ENCODE measurements at regions not wholly inside any gene's neighbourhood (a gene's known extent, or its start where the extent isn't known, plus 50 kb on each side); places are given as distances from the start of the nearest gene placed in this dataset.

- no peak for DNase-seq
- no peak for FAIRE-seq
- no peak overlapping the region for H3K9ac ChIP-seq (ENCODE audit: low read length in 3 of 3)
- no peak overlapping the region for H3K4me3 ChIP-seq (ENCODE audit: low read length in 3 of 3)
- intact Hi-C loops (cut with DNase I): no loop called here
- H3K36me3 ChIP-seq (ENCODE audit: control insufficient read depth in 2 of 3, insufficient read depth in 3 of 3, low read length in 3 of 3): no peaks in the 10 kb centered on the region
- no peak overlapping the region for H3K27ac ChIP-seq (ENCODE audit: low read depth in 2 of 2, low read length in 2 of 2)
- H3K9me3 ChIP-seq (ENCODE audit: control insufficient read depth in 2 of 3, insufficient read depth in 1 of 3, low read length in 3 of 3): no peaks in the 10 kb centered on the region
- TF ChIP-seq, protein P1, sequence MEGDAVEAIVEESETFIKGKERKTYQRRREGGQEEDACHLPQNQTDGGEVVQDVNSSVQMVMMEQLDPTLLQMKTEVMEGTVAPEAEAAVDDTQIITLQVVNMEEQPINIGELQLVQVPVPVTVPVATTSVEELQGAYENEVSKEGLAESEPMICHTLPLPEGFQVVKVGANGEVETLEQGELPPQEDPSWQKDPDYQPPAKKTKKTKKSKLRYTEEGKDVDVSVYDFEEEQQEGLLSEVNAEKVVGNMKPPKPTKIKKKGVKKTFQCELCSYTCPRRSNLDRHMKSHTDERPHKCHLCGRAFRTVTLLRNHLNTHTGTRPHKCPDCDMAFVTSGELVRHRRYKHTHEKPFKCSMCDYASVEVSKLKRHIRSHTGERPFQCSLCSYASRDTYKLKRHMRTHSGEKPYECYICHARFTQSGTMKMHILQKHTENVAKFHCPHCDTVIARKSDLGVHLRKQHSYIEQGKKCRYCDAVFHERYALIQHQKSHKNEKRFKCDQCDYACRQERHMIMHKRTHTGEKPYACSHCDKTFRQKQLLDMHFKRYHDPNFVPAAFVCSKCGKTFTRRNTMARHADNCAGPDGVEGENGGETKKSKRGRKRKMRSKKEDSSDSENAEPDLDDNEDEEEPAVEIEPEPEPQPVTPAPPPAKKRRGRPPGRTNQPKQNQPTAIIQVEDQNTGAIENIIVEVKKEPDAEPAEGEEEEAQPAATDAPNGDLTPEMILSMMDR (IDR thresholded peaks at IDR 0.05; ENCODE audit: borderline replicate concordance, extremely low read depth, insufficient read depth): no peak
- H3K27me3 ChIP-seq (ENCODE audit: control insufficient read depth, insufficient read depth, low read length): no peaks in the 10 kb centered on the region
- H3K4me1 ChIP-seq (ENCODE audit: control insufficient read depth in 2 of 3, insufficient read depth in 2 of 3, low read depth in 1 of 3, low read length in 3 of 3): no peaks in the 10 kb centered on the region
Observed at GRCh38 chr5:35545190-35545589, 72.5 kb upstream of the SPEF2 start.

GRCh38 chr5:35543408-35543807 lies 74.3 kb upstream of the SPEF2 start:
- TF ChIP-seq, protein P1 (IDR thresholded peaks at IDR 0.05; ENCODE audit: borderline replicate concordance, extremely low read depth, insufficient read depth): no peak
- H3K9me3 ChIP-seq (ENCODE audit: control insufficient read depth in 2 of 3, insufficient read depth in 1 of 3, low read length in 3 of 3): no peaks in the 10 kb centered on the region
- no peak for FAIRE-seq
- no peak overlapping the region for H3K27ac ChIP-seq (ENCODE audit: low read depth in 2 of 2, low read length in 2 of 2)
- no peak overlapping the region for H3K4me3 ChIP-seq (ENCODE audit: low read length in 3 of 3)
- no peaks in the 10 kb centered on the region for H3K36me3 ChIP-seq (ENCODE audit: control insufficient read depth in 2 of 3, insufficient read depth in 3 of 3, low read length in 3 of 3)
- H3K27me3 ChIP-seq (ENCODE audit: control insufficient read depth, insufficient read depth, low read length): no peaks in the 10 kb centered on the region
- no peak overlapping the region for H3K9ac ChIP-seq (ENCODE audit: low read length in 3 of 3)
- DNase-seq: no peak
- intact Hi-C loops (cut with DNase I): no loop called here
- no peaks in the 10 kb centered on the region for H3K4me1 ChIP-seq (ENCODE audit: control insufficient read depth in 2 of 3, insufficient read depth in 2 of 3, low read depth in 1 of 3, low read length in 3 of 3)

GRCh38 chr5:35540002-35540401 lies 77.7 kb upstream of the SPEF2 start:
- intact Hi-C loops (cut with DNase I): no loop called here
- H3K9me3 ChIP-seq (ENCODE audit: control insufficient read depth in 2 of 3, insufficient read depth in 1 of 3, low read length in 3 of 3): no peaks in the 10 kb centered on the region
- TF ChIP-seq, protein P1 (IDR thresholded peaks at IDR 0.05; ENCODE audit: borderline replicate concordance, extremely low read depth, insufficient read depth): no peak

More at GRCh38 chr5:35540002-35540401, 77.7 kb upstream of the SPEF2 start:
- H3K27ac ChIP-seq (ENCODE audit: low read depth in 2 of 2, low read length in 2 of 2): no peak overlapping the region
- no peaks in the 10 kb centered on the region for H3K4me1 ChIP-seq (ENCODE audit: control insufficient read depth in 2 of 3, insufficient read depth in 2 of 3, low read depth in 1 of 3, low read length in 3 of 3)
- H3K9ac ChIP-seq (ENCODE audit: low read length in 3 of 3): no peak overlapping the region
- H3K4me3 ChIP-seq (ENCODE audit: low read length in 3 of 3): no peak overlapping the region
- no peak for DNase-seq
- H3K36me3 ChIP-seq (ENCODE audit: control insufficient read depth in 2 of 3, insufficient read depth in 3 of 3, low read length in 3 of 3): no peaks in the 10 kb centered on the region
- no peaks in the 10 kb centered on the region for H3K27me3 ChIP-seq (ENCODE audit: control insufficient read depth, insufficient read depth, low read length)
- no peak for FAIRE-seq
